ENCODE measurements at regions not wholly inside any gene's neighbourhood (a gene's known extent, or its start where the extent isn't known, plus 50 kb on each side); places are given as distances from the start of the nearest gene placed in this dataset.
"Not testable (repeated sequence)": the region's sequence is repeated elsewhere in the genome, so short reads cannot be mapped to it uniquely, and the experiment has no call there.

DNA sequence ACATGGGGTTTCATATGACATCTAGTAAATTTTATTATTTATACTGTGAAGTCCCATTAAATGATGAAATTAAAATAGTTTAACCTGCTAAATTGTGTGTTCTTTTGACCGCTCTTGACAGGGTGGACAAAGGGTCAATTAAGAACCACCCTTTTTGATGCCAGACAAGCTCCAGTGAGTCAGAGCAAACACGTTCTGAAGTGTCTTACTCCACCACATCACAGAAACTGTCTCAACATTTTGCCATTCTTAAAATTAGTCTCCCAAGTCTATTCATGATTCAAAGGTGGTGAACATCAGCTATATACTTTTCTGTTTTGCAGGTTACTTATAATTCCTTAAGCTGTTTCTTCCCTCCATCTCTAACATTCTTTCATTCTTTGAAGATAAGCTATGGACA, 142.1 kb downstream of the SPATA31A6 start:
- not testable (repeated sequence) for DNase-seq (ENCODE audit: low spot score)

DNA sequence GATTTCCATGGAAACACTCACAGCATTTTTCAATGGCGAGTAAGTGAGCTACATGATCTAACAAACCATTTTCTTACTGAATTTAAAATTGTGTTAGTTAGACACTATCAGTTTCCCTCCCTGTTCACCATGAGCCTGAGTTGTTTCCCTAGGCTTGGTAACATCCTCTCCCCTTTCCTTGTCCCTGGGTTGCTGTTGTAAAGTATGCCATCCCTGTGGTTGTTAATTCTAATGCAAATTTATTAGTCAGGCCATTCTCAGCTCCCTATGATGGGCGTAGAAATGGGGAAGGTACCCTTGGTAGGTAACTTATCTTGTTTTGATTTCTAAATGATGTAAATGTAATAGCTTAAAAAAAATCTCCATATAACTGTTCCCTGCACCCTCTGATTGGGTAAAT, 143.0 kb downstream of the SPATA31A6 start:
- DNase-seq (ENCODE audit: low spot score): not testable (repeated sequence)

DNA sequence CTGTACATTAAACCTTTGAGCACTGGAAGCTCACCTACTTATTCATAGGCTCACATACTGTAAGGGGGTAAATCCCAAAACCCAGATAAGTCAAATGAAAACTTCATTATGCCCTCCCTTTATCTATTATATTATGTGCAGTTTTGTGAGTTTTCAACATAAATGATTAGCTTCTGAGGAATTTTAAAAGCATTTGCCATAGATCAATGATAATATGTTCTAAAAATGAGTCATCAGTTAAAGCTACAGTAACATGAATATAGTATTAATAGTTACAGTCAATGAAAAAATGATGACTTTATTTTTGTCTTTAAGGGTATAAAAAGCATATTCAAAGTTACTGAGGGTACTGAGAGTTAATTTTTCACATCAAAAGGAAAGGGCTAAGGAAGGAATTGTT, 151.9 kb downstream of the SPATA31A6 start:
- not testable (repeated sequence) for DNase-seq (ENCODE audit: low spot score)

DNA sequence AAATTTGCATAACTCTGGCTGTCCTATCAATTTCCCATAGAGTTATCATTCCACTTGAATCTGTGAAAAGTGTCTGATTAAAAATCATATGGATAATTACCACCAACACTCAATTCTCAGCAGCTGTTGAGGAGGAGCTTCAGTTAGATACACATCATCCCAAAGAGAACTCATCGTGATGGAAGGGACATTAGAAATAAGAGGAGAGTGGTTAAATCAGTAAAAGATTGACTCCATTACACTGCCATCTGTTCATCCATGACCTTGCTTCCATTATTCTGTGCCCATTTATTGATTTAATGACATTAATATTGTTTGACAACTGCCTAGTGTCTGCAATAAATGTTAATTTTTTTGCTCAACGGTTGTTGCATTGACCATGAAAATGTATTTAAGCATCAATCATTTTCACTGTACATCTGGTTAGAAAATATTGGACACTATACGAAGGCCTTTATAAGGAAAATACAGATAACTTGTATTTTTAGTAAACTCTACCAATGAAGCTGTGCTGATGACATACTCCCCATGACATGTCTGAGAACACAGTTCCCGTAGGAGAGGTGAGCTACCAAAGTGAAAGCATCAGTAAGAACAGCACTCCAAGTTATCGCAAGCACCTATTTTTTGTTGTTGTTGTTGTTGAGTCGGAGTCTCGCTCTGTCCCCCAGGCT, 152.7 kb downstream of the SPATA31A6 start:
- not testable (repeated sequence) for DNase-seq (ENCODE audit: low spot score)

DNA sequence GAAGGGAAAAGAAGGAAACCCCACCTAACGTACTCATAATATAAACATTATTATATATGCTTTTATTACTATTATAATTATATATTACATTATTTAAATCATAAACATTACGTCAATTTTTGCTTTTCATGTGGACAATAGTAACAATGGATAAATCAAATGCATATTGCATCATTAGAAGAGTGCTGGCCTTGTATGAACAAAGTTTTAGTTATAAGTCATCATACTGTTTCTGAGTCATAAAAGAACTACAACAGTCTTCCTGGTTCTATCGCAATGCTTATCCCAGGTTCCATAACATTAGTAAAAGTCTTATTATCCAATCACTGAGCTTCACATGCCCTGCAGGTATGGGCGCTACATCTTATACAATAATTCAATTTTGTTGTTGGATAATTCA, 154.8 kb downstream of the SPATA31A6 start:
- not testable (repeated sequence) for DNase-seq (ENCODE audit: low spot score)

DNA sequence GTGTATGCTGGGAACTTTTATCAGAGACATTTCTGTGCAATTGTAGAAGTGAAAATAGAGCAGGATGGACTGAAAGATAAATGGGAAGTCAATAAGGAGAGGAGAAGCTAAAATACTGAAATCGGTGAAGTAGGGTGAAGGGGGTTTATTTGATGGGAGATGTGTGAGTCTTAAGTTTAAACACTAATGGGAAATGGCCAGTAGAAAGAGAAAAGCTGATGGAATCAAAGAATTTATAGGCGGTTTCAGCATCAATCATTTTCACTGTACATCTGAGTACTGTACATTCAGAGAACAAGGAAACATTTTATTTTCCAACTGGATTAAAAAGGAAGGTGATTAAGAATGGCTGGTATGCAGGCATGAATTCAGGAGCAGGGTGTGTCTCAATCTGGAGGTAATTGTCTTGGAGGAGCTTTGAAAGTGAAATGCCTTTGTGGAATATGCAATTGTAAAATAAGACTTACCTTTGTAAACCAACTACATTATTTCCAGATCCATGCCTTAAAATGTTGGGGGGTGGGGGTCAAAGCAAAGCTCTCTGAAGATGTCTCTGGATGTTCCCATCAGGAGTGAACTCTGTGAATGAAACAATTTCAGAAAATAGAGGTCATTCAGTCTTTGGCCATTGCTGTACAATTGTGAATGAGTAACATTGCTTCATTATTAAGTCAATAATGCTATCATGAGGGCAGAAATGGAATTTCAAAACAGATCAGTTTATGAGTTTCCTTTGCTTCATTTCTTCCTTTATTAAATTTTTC, 156.4 kb downstream of the SPATA31A6 start:
- not testable (repeated sequence) for DNase-seq (ENCODE audit: low spot score)

DNA sequence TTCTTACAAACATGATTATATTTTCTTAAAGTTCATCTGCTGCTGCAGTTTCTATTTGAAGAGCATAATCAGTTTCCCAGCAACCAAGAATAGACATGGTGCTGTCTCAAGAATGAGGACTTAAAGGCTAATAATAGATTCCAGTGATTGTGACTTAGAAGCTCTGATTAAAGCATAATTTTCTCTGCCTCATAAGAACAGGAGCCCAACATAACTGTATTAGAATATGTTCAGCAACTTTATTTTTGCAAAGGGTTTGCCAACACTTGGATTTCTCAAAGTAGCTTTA, 156.9 kb downstream of the SPATA31A6 start:
- DNase-seq (ENCODE audit: low spot score): not testable (repeated sequence)

DNA sequence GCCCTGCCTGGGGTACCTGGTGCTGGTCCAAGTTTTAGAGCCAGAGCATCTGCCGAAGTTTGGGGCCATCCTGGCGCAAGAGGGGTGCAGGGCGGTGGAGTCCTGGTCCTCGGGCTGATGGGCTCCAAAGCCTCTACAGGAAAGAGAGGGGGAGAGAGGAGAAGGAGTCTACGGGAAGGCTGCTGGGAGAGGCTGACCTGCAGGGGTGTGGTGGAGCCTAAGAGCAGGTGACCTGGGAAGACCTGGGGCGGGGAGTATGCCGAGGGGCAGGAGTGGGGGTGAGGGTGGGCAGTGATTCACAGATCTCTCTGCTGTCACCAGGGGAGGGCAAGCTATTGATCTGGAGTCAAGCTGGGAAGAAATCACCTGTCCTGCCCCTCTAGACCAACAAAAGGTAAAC, 158.4 kb downstream of the SPATA31A6 start:
- not testable (repeated sequence) for DNase-seq (ENCODE audit: low spot score)

DNA sequence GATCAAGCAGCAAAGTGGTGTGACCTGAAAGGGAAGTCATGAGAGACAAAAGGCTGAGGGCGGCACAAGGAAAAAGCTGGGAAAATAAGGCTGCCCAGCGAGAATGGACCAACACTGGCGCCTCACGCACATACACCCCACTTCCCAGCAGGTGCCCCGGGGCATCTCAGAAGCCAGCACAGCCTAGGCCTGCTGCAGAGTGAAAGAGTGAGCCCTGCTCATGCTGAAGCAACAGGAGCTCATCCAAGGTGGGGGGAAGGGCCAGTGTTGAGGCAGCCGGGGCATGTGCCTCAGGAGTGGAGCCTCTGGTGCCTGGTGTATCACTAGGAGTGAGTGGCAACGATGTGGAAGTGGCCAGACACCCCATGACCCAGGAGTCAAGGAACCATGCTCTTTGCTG, 158.8 kb downstream of the SPATA31A6 start:
- not testable (repeated sequence) for DNase-seq (ENCODE audit: low spot score)

DNA sequence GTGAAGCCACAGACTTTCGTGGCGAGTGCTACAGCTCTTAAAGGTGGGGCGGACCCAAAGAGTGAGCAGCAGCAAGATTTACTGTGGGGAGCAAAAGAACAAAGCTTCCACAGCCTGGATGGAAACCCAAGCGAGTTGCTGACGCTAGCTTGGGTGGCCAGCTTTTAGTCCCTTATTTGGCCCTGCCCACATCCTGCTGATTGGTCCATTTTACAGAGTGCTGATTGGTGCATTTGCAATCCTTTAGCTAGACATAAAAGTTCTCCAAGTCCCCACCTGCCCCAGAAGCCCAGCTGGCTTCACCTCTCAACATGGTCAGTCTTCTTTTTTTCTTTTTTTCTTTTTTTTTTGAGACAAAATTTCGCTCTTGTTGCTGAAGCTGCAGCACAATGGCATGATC, 161.0 kb downstream of the SPATA31A6 start:
- not testable (repeated sequence) for DNase-seq (ENCODE audit: low spot score)

DNA sequence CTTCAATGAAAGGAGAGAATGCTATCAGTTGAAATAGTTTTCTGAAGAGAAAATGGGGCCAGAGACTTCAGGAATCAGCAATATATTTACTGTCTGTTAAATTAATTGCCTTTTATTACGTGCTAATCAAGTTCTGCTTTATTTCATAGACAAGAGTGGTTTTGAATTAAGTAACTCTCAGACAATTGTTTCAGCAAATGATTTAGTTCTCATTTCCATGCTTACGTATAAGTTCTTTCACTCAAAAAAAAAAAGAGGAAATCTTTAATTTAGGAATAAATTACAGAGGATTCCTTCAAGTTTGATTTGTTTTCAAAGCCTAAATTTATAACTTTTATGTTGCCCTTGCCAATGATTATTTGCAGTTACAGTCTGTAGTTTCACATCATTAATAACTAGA, 163.5 kb downstream of the SPATA31A6 start:
- DNase-seq (ENCODE audit: low spot score): not testable (repeated sequence)

DNA sequence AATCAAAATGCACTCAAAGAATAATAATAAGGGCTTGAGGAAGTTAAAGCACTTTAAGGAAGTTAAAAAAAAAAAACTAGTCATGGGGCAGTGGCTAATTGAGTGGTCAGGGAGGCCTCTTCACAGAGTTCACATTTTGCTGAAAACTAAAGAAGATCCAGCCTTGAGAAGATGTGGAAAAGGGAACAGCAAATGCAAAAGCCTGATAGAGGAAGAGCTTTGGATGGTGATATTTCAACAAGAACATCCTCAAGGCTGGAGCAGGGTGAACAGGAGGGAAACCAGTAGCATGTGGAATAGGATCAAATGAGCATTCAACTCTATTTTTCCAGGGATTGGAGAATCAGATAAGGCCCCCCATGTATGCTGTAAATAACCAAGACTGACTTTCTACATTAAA, 165.7 kb downstream of the SPATA31A6 start:
- DNase-seq (ENCODE audit: low spot score): not testable (repeated sequence)

DNA sequence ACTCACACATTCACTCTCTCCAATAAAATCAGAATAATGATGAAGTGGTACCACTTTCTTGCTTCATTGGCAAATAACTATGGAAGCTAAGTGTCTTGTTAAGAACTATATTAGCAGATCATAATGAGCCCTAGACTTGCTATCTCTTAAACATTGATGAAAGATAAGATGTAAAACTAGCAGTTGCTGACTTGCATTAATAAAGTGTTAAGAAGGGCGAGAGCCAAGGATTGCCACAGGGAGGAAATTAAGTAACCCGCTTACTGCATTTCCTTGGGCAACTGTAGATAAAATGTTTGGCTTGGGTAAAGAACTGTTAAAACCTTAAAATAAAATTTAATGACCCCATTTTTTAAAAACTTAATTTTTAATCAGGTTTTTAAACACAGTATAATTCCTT, 167.0 kb downstream of the SPATA31A6 start:
- not testable (repeated sequence) for DNase-seq (ENCODE audit: low spot score)

DNA sequence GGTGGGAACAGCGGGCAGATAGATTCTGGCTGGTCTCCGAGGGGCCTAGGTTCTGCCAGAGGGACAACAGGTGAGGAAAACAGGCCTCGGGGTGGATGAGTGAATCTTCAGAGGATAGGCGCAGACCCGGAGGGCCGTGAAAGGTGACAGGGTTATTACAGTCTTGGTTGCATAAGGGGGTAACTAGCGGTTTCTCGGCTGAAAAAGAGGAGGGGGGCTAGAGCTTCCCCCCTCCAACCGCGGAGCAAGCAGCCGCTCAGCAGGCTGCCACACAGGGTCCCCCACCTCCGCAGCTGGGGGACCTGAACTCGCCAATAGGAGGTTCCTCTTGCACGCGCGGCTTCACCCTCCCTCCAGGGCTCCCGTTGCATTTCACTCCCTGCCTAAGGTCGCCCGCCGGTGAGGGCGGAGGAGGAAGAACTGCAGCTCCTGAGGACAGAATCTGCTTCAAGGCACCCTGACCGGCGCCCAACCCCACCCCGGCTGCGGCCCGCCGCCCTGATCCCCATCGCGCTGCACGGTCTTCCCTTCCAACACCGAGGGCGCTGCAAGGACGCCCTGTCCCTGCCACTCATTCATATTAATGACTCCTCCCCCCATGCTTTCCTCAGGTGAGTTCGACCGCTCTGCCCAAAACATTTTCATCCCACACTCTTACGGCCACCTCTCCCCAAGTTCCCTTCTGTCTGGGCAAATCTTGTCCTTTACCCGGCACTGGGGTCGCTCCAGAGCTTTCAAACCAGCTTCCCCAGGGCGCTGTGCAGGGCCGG, 174.3 kb downstream of the SPATA31A6 start:
- DNase-seq (ENCODE audit: low spot score): peak; percentile 44

DNA sequence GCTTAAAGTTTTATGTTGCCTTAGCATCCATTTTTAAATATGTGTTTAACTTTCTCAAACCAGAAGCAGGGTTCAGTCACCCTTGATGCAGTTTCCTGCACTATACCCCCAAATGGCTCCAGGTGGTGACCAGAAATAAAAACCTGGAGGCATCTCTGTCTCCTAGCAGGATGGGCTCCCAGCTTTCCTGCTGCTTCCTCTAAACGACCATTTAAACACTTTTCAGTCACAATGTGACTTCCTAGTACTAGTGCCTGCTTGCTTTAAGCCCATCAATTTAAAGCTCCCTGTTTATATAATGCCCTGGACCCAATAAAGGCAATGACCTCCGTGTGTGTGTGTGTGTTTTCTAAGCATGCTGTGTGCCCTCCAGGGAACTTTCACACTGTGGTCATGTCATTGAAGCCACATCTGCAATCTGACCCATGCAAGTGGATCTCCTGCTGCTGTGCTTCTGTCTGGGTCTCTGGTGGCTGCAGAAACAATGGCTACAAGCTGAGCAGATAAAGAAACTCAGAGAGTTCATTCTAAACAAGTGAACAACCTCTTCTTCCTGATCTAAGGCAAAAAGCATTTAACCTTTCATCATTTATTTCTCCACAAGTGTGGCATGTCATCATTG, 175.3 kb downstream of the SPATA31A6 start:
- DNase-seq (ENCODE audit: low spot score): not testable (repeated sequence)

DNA sequence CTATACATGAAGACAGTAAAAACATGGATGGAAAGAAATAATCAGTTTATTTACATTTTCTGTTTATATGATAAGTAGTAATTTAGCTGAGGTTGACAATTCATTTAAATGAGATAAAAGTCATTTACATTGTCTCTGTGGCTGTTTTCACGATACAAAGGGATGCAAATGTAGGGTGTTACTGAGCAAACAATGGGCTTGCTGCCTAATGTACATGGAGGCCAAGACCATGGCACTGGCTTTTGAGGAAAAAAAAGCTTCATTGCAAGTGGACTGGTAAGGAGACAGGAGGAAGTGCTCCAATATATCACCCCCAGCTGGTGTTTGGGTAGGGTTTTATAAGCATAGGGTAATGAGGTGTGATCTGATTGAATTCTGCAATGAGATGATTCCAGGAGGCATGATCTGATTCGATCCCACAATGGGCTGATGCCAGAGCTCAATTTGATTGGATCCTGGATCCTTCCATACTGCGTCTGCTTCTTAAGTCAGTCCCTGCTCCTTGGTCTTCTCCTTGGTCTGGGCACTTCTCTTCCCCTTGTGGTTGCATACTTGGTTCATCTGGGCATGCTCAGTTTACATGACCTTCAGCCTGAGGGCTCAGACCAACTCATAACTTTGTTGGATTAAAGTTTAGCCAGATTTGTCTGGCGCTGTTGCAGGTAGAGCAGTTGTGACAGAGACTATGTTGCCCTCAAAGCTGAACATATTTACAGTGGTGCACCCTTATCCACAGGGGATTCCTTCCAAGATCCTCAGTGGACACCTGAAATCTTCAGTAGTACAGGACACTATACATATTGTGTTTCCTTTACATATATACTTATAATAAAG, 181.2 kb downstream of the SPATA31A6 start:
- DNase-seq (ENCODE audit: low spot score): not testable (repeated sequence)

DNA sequence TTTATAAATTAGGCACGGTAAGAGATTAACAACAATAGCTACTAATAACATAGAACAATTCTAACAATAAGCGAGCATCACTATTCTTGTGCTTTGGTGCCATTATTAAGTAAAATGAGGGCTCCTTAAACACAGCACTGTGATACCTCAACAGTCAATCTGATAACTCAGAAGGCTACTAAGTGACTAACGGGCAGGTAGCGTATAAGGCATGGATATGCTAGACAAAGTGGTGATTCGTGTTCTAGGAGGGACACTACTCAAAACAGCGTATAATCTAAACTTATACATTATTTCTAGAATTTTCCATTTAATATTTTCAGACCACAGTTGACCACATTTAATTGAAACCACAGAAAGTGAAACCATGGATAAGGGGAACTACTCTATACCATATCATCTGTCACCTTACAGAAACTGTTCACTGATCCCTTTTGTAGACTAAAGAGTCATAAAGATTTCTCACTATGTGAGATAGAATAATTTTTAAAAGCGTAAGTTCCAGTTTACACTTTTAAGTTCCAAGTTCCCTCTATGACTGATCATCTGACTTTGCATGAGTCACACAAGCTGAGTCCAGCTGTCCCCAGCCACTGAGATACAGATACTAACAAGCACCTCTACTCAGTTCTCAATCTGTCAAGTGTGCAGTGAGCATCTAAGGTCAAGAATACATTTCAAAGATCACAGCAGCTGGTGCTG, 181.9 kb downstream of the SPATA31A6 start:
- not testable (repeated sequence) for DNase-seq (ENCODE audit: low spot score)

DNA sequence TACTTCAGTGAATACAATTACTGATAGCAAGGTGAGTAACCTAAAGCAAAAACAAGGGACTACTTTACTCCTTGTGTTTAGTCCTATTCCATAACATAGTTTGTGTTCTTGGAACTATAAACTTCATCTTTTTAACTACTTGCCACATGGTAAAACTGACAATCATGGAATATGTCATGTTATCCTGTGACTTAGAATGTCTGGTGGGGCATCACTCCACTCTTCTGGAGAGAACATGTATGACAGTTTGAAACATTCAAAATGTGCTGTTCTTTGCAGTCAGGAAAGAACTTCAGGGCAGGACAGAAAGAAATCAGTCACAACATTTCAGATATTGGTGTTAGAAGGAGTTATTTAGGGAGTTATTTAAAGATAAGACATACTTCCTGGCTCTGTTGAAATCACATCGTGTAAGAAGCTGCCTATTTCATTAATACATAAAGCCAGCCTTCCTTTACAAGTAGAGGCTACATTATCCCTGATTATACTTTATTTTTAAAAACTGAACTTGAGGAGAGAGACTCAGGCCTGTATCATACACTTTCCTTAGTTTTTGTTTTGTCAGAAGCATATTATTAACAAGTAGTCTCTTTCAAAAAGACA, 184.9 kb downstream of the SPATA31A6 start:
- DNase-seq (ENCODE audit: low spot score): not testable (repeated sequence)

DNA sequence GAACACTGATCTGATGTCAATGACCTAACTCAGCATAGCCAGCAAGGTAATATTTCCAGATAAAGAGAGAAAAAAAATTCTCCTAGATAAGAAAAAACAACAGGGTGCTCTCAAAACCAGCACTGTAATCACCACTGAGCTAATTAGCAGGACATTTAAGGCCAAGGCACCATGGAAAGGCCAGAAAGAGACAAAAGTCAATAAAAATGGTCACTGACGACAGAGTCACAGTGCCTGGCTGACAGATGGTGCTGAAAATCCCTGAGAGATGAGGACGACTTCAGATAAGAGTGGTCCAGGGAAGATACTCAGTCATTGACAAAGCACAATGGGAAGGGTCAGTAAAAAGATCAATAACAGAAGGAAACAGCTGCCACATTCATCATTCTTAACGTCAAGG, 186.7 kb downstream of the SPATA31A6 start:
- DNase-seq (ENCODE audit: low spot score): not testable (repeated sequence)

DNA sequence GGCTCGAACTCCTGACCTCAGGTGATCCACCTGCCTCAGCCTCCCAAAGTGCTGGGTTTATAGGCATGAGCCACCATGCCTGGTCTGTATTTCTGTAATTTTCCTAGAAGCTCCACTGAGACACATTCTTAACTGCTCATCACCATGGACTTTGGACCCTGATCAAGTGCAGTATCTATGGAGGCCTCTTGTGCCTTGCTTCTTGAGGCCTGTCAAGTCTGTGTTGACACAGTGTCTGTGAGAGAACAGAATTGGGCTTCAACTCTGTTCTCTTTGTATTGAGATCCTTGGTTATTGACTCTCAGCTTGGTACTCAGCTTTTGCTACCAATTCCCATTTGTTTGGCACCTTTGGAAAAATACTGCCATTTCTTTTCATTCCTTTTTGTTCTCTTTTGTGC, 188.0 kb downstream of the SPATA31A6 start:
- not testable (repeated sequence) for DNase-seq (ENCODE audit: low spot score)

Data from ecto neural progenitor cell (in vitro differentiated cells).